ENCODE measurements at regions not wholly inside any gene's neighbourhood (a gene's known extent, or its start where the extent isn't known, plus 50 kb on each side); places are given as distances from the start of the nearest gene placed in this dataset.
"Not testable (repeated sequence)": the region's sequence is repeated elsewhere in the genome, so short reads cannot be mapped to it uniquely, and the experiment has no call there.

GRCh38 chr12:76676261-76676660 lies 87.7 kb upstream of the ZDHHC17 start:
- not testable (repeated sequence) for TF ChIP-seq TCF4 (CRISPR knock-in tag; IDR thresholded peaks at IDR 0.05; ENCODE audit: borderline replicate concordance); ARNTL (CRISPR knock-in tag; IDR thresholded peaks at IDR 0.05; ENCODE audit: borderline replicate concordance, low read depth); ZFP30 (CRISPR knock-in tag; IDR thresholded peaks at IDR 0.05)
